A673 (cell line): ENCODE measurements at regions not wholly inside any gene's neighbourhood (a gene's known extent, or its start where the extent isn't known, plus 50 kb on each side); places are given as distances from the start of the nearest gene placed in this dataset.

Source experiments
- BruUV-seq: library from RNA; stranded (reverse); fragments of 400-500 nt; replicated peaks from 2 replicates; lab custom pipeline; 2021; lab: Mats Ljungman, UMichigan
- CTCF ChIA-PET: fragments of 300-600 bp; sonication (Branson Sonifier 250); formaldehyde crosslinking; loops from one replicate; lab custom pipeline; 2022; ENCODE audit warnings: antibody characterized with exemption; lab: Charles Lee
- POLR2A ChIA-PET: fragments of 300-600 bp; sonication (Branson Sonifier 250); formaldehyde crosslinking; loops from one replicate; lab custom pipeline; 2022; ENCODE audit warnings: antibody characterized with exemption; ENCODE audit not compliant: low non-redundant PET; lab: Charles Lee
- DNase-seq: peaks from one replicate; pipeline ENCODE4 v3.0.0-alpha.2; 2015; ENCODE audit warnings: low spot score
- H3K27ac ChIP-seq: fragments of 200-600 bp; sonication (generic); 2 replicates; pipeline ENCODE4 v1.5.1; 2016; ENCODE audit warnings: mixed run types, low read depth, mild to moderate bottlenecking, mixed read lengths, antibody characterized with exemption, low read length; ENCODE audit not compliant: poor library complexity, severe bottlenecking
- H3K27me3 ChIP-seq: fragments of 200-600 bp; sonication (generic); replicated peaks from 2 replicates; pipeline ENCODE4 v1.6.1; 2017; ENCODE audit warnings: mixed run types, low read depth, mild to moderate bottlenecking, mixed read lengths, antibody characterized with exemption, low read length; ENCODE audit not compliant: insufficient read depth, poor library complexity
- H3K36me3 ChIP-seq: fragments of 200-600 bp; sonication (generic); 2 replicates; pipeline ENCODE4 v1.6.1; 2016; ENCODE audit warnings: mixed run types, mild to moderate bottlenecking, mixed read lengths, antibody characterized with exemption, low read length; ENCODE audit not compliant: insufficient read depth, poor library complexity, severe bottlenecking
- H3K4me1 ChIP-seq: fragments of 200-600 bp; sonication (generic); 2 replicates; pipeline ENCODE4 v1.6.1; 2017; ENCODE audit warnings: mixed run types, mild to moderate bottlenecking, mixed read lengths, antibody characterized with exemption, low read length; ENCODE audit not compliant: insufficient read depth, poor library complexity, severe bottlenecking
- H3K4me3 ChIP-seq: fragments of 200-600 bp; sonication (generic); 2 replicates; pipeline ENCODE4 v1.5.1; 2016; ENCODE audit warnings: low read depth, mixed run types, mild to moderate bottlenecking, mixed read lengths, low read length; ENCODE audit not compliant: poor library complexity, severe bottlenecking
- H3K9me3 ChIP-seq: fragments of 200-600 bp; sonication (generic); 2 replicates; pipeline ENCODE4 v1.6.1; 2016; ENCODE audit warnings: mixed run types, low read depth, mild to moderate bottlenecking, mixed read lengths, antibody characterized with exemption, low read length; ENCODE audit not compliant: poor library complexity, severe bottlenecking
- EZH2 ChIP-seq: fragments of 200-600 bp; sonication (generic); IDR thresholded peaks from 2 replicates; pipeline ENCODE4 v1.6.1; 2017; ENCODE audit warnings: borderline replicate concordance, low read depth, mild to moderate bottlenecking, mixed read lengths, antibody characterized with exemption, low read length; ENCODE audit not compliant: poor library complexity, severe bottlenecking
- intact Hi-C: fragments of 100-400 bp; cut with micrococcal nuclease; formaldehyde crosslinking; loops from one replicate; pipeline ENCODE4 v1.10.0; 2022; ENCODE audit not compliant: unreplicated experiment
- TF ChIP-seq, protein P1 (sequence below): fragments of 300-800, 200-600 bp; sonication (generic); conservative IDR thresholded peaks from 2 replicates; pipeline ENCODE4 v1.5.1; 2017; ENCODE audit warnings: low read depth, mild to moderate bottlenecking, antibody characterized with exemption, low read length, moderate library complexity, mixed read lengths

GRCh38 chr5:62143268-62144229 is 162.5 kb upstream of the KIF2A start:
- H3K36me3 ChIP-seq: no peaks in the 10 kb centered on the region
- CTCF ChIA-PET: interaction anchor here (0.6 to 1.0 kb wide), 17 partner anchors 10 to 1199 kb away, joined by 3 to 6 read pairs (median 3); partner anchors contain the start of gene ERCC8
- H3K4me1 ChIP-seq: peaks cover 21% of the 10 kb centered on the region
- H3K9me3 ChIP-seq: no peaks in the 10 kb centered on the region
- no peak for TF ChIP-seq EZH2
- TF ChIP-seq, protein P1, sequence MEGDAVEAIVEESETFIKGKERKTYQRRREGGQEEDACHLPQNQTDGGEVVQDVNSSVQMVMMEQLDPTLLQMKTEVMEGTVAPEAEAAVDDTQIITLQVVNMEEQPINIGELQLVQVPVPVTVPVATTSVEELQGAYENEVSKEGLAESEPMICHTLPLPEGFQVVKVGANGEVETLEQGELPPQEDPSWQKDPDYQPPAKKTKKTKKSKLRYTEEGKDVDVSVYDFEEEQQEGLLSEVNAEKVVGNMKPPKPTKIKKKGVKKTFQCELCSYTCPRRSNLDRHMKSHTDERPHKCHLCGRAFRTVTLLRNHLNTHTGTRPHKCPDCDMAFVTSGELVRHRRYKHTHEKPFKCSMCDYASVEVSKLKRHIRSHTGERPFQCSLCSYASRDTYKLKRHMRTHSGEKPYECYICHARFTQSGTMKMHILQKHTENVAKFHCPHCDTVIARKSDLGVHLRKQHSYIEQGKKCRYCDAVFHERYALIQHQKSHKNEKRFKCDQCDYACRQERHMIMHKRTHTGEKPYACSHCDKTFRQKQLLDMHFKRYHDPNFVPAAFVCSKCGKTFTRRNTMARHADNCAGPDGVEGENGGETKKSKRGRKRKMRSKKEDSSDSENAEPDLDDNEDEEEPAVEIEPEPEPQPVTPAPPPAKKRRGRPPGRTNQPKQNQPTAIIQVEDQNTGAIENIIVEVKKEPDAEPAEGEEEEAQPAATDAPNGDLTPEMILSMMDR: peak; percentile 84
- peak overlapping the region; percentile 12 for H3K4me3 ChIP-seq
- POLR2A ChIA-PET: interaction anchor here (0.6 kb wide), 1 partner anchor 1182 kb away, joined by 3 read pairs; no protein-coding TSS in a partner anchor
- DNase-seq: peak; percentile 72
- no peaks in the 10 kb centered on the region for H3K27me3 ChIP-seq
- no peak overlapping the region for H3K27ac ChIP-seq
- no TSS peak for BruUV-seq
- intact Hi-C loops: loop anchor here (5.0 to 10.0 kb wide), 3 partner anchors 201 to 1179 kb away; no protein-coding TSS in a partner anchor

- BruUV-seq: no TSS peak
- ChIA-PET CTCF (interaction anchor here (1.0 kb wide), 1 partner anchor 486 kb away, joined by 3 read pairs; no protein-coding TSS in a partner anchor), POLR2A (no interaction called here)
- intact Hi-C loops: loop anchor here (5.0 to 10.0 kb wide), 3 partner anchors 202 to 1180 kb away; no protein-coding TSS in a partner anchor
- Histone ChIP-seq H3K27me3 (no peaks in the 10 kb centered on the region), H3K4me1 (peaks cover 21% of the 10 kb centered on the region), H3K27ac (no peak overlapping the region), H3K9me3 (no peaks in the 10 kb centered on the region), H3K36me3 (no peaks in the 10 kb centered on the region), H3K4me3 (no peak overlapping the region)
- TF ChIP-seq EZH2: no peak
- TF ChIP-seq, protein P1: no peak
- peak; percentile 65 for DNase-seq
Measured at GRCh38 chr5:62144401-62145022, 161.5 kb upstream of the KIF2A start.

DNA sequence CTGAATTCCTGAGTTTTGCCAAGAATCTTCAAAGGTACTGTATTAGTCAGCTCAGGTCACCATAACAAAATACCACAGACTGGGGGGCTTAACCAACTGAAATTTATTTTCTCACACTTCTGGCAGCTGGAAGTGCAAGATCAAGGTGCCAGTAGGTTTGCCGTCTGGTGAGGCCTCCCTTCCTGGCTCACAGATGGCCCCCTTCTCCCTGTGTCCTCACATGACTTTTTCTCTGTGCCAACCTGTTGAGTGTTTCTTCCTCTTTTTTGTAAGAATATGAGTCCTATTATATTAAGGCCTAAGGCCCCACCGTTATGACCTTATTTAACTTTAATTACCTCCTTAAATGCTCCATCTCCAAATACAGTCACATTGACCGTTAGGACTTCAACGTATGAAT is 156.1 kb upstream of the KIF2A start:
- ChIA-PET POLR2A (no interaction called here), CTCF (no interaction called here)
- no TSS peak for BruUV-seq
- no peaks in the 10 kb centered on the region for H3K9me3 ChIP-seq
- no peak overlapping the region for H3K4me3 ChIP-seq
- H3K27me3 ChIP-seq: no peaks in the 10 kb centered on the region
- intact Hi-C loops: loop anchor here (10.0 kb wide), 2 partner anchors 1095 to 1185 kb away; no protein-coding TSS in a partner anchor
- TF ChIP-seq, protein P1: no peak
- TF ChIP-seq EZH2: no peak
- H3K4me1 ChIP-seq: no peaks in the 10 kb centered on the region
- no peaks in the 10 kb centered on the region for H3K36me3 ChIP-seq
- no peak overlapping the region for H3K27ac ChIP-seq
- DNase-seq: no peak
